OCI-LY7 (cell line): ENCODE measurements at regions not wholly inside any gene's neighbourhood (a gene's known extent, or its start where the extent isn't known, plus 50 kb on each side); places are given as distances from the start of the nearest gene placed in this dataset.

ENCODE experiments used
- EZH2phosphoT487 ChIP-seq: fragments of 200-600 bp; sonication (generic); IDR thresholded peaks from 2 replicates; pipeline ENCODE4 v1.6.1; 2018; ENCODE audit warnings: low read depth, borderline replicate concordance, mild to moderate bottlenecking, mixed run types, antibody characterized with exemption, low read length, moderate library complexity, mixed read lengths
- TF ChIP-seq, protein P1 (sequence below): fragments of 200-600 bp; sonication (generic); conservative IDR thresholded peaks from 2 replicates; pipeline ENCODE4 v1.5.1; 2014; ENCODE audit warnings: mild to moderate bottlenecking, antibody characterized with exemption, low read length, moderate library complexity, mixed read lengths

GRCh38 chr10:88097092-88097516, 233.7 kb downstream of the PTEN start:
- TF ChIP-seq, protein P1, sequence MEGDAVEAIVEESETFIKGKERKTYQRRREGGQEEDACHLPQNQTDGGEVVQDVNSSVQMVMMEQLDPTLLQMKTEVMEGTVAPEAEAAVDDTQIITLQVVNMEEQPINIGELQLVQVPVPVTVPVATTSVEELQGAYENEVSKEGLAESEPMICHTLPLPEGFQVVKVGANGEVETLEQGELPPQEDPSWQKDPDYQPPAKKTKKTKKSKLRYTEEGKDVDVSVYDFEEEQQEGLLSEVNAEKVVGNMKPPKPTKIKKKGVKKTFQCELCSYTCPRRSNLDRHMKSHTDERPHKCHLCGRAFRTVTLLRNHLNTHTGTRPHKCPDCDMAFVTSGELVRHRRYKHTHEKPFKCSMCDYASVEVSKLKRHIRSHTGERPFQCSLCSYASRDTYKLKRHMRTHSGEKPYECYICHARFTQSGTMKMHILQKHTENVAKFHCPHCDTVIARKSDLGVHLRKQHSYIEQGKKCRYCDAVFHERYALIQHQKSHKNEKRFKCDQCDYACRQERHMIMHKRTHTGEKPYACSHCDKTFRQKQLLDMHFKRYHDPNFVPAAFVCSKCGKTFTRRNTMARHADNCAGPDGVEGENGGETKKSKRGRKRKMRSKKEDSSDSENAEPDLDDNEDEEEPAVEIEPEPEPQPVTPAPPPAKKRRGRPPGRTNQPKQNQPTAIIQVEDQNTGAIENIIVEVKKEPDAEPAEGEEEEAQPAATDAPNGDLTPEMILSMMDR = no peak
- no peak for TF ChIP-seq EZH2phosphoT487
